Activated CD4-positive, alpha-beta T cell treated with anti-CD3 and anti-CD28 coated beads, Interleukin-10, Interleukin-2, amounts not matched to agents 100 ng/mL and 50 ng/mL, durations not matched to agents 16 hours and 8 hours (primary cell): ENCODE measurements at regions not wholly inside any gene's neighbourhood (a gene's known extent, or its start where the extent isn't known, plus 50 kb on each side); places are given as distances from the start of the nearest gene placed in this dataset.

ENCODE experiments used
- DNase-seq: peaks from one replicate; pipeline ENCODE4 v3.0.0-alpha.2; 2020

DNA sequence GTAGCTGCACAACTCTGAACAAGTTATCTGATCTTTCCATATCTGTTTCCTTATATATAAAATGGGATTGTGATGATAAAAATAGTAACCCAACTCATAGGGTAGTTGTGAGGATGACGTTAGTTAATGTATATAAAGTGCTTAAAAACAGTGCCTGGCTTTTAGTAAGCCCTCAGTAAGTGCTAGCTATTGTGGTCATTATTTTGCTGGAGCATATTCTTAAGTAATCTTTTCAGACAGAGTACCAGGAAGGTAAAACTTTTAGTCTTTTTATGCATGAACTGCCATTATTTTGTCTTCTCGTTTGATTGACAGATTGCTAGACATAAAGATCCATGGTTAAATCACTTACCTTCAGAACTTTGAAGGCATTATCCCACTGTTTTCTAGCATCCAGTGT lies 62.5 kb upstream of the SIM2 start:
- DNase-seq = no peak

DNA sequence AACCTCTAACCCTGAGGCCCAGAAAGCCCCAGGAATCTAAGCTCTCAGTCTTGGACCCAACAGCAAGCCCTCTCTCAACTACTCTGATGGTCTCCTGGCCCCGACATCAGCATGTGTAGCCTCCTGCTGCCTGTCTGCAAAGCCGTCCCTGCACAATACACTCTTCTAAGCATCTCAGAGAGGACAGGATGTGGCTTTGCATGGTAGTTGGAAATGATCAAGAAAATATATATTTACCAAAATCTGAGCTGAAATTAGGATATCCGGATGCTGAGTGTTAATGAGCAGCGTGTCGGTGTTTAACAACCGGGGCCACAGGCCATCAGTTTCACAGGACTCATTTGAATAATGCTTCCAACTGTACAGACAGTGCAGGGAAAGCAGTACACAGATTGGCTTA lies 59.1 kb upstream of the SIM2 start:
- no peak for DNase-seq

DNA sequence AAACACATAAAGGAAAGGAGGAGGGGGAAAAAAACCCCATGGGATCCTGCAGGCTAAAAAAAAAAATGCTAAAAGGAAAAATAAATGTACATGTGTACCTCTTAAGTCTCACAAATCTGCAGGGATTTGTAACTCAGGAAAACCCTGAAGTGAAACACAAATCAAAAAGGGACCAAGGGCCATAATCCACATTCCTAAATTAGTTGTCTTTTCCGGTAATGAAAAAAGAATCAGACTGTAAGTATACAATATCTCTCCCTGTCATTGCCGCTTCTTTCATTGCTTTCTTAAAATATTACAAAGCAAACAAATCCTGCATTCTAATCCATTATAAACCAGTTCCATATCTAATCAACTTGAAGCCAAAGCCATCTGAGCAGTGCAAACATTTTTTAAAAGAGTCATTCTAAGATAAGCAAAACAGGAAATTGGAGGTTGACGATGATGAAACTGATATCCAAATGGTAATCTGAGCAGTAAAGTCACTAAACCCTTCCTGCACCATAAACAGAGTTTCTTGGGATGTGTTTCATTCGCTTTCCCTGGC lies 58.7 kb upstream of the SIM2 start:
- no peak for DNase-seq

DNA sequence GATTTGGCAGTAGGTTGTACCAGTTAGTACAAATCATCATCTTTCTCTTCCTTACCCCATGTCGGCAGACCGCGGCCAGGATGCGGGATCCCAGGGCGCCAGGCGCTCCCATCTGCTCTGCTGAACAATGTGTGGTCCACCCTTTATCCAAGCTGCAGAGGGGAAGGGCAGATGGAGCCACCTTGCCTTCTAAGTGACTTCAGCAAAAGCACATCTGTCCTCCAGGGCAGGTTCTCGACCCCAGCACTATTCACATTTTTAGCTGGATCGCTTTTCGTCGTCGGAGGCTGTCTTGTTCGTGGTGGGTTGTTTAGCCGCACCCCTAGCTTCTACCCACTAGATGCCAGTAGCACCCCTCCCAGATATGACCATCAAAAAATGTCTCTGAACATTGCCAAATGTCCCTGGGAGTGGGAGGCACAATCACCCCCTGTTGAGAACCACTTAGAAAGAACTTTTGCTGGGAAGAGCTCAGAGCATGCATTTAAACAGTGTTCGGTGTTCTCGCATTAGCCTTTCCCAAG lies 58.1 kb upstream of the SIM2 start:
- no peak for DNase-seq

DNA sequence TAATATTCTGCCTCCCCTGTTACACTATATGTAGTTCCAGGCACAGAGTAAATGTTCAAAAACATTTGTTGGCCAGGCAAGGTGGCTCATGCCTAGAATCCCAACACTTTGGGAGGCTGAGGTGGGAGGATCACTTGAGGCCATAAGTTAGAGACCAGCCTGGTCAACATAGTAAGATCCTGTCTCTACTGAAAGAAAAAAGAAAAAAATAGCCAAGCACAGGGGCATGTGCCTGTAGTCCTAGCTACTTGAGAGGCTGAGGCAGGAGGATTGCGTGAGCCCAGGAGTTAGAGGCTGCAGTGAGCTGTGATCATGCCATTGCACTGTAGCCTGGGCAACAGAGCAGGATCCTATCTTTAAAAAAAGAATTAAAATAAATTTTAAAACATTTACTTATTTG lies 57.6 kb upstream of the SIM2 start:
- DNase-seq = no peak

- DNase-seq = no peak
Measured at GRCh38 chr21:36641886-36642285, 57.0 kb upstream of the SIM2 start.

- no peak for DNase-seq
Measured at GRCh38 chr21:36642777-36643176, 56.1 kb upstream of the SIM2 start.

DNA sequence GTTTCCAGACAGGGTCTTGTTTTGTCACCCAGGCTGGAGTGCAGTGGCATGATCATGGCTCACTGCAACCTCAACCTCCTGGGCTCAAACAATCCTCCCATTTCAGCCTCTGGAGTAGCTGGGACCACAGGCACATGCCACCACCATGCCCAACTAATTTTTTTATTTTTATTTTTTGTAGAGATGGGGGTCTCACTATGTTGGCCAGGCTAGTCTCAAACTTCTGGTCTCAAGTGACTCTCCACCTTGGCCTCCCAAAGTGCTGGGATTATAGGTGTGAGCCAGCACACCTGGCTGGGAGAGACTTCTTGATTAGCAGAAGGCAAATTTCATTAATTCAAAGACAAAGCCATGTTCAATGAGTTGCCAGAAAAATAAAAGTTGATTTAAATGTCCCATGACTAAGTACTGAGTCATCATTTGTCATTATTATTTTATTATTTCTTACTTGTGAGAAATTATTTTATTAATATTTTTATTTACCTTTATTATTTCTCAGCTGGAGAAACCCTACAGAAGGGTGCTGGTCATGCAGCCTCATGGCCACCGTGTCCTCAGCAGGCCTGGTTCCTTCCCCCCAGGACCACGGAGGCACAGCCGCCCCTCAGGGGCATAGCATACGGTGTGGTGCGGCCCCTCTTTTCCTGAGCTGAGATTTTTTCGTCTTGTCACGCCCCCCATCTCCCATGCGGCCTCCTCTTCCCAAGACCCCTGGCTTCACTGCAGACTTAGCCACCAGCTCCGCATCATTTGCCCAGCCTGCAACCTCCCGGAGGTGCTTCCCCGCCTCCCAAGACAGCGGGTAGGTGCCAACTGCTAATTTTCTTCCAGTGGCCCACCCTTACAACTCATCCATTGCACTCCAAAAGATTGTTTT lies 55.3 kb upstream of the SIM2 start:
- DNase-seq = no peak

- DNase-seq = no peak
Measured at GRCh38 chr21:36646011-36646410, 52.9 kb upstream of the SIM2 start.

DNA sequence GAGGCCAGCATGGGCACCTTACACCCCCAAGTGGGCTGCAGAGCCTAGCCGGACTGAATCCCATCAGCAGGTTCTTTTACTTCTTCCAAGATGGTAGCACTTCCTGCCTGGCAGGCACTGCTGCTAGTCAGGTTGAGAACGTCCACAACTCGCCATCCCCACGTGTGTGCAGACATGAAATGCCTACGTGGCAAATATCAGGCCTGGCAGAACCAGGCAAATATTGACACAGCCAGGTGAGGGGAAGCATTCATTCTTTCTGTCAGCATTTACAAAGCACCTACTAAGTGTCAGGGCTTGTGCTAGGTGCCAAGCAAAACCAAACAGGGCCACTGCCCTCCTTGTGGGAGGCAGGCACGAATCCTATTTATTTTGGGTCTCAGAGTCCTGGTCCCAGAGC lies 52.3 kb upstream of the SIM2 start:
- DNase-seq = no peak

- DNase-seq = no peak
Measured at GRCh38 chr21:36647279-36648093, 51.4 kb upstream of the SIM2 start.
